HG03025 (cell line): ENCODE measurements at regions not wholly inside any gene's neighbourhood (a gene's known extent, or its start where the extent isn't known, plus 50 kb on each side); places are given as distances from the start of the nearest gene placed in this dataset.

ENCODE experiments used
- ATAC-seq: cut with Tn5 transposase; IDR thresholded peaks from one replicate; pipeline ENCODE4 v1.9.1; 2021; ENCODE audit warnings: mild to moderate bottlenecking, moderate library complexity; ENCODE audit not compliant: unreplicated experiment, low FRiP score

GRCh38 chr7:41475801-41476459 lies 227.0 kb downstream of the INHBA start:
- no peak for ATAC-seq

DNA sequence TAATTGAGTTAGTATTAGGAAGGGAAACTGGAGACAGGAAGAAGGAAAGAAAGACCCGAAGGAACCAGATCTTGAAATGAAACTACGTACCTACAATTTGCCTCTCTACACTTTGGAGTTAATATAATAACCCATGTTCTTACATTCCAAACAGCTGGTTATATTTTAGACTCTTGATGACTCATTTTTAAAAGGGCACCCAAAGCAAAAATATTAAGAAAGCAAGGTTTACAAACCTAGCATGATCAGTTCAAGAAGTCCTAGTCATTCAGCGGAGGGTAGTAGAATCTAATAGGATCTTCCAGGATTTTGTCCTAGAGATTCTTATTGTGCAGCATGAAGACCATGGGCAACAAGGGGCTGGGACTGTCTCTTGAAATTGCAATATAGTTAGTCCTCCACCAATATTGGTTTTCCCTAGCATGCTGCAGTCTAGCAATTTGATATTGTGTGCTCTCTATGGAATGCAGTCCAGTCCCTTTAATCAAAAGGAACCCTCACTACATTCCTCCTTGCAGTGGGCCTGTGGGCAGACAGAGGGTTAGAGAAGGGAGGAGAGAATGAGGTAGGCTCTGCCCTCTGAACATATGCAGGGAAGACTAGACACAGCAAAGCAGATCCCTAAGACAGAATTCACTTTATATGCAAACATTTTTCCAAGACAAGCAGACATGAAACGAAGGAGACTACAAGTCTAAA lies 230.3 kb downstream of the INHBA start:
- ATAC-seq = no peak

- no peak for ATAC-seq
Observed at GRCh38 chr7:41470081-41470480, 232.8 kb downstream of the INHBA start.

- no peak for ATAC-seq
Observed at GRCh38 chr7:41467596-41467995, 235.3 kb downstream of the INHBA start.

- ATAC-seq = no peak
Observed at GRCh38 chr7:41466760-41467384, 236.0 kb downstream of the INHBA start.

- no peak for ATAC-seq
Observed at GRCh38 chr7:41465571-41465970, 237.3 kb downstream of the INHBA start.

DNA sequence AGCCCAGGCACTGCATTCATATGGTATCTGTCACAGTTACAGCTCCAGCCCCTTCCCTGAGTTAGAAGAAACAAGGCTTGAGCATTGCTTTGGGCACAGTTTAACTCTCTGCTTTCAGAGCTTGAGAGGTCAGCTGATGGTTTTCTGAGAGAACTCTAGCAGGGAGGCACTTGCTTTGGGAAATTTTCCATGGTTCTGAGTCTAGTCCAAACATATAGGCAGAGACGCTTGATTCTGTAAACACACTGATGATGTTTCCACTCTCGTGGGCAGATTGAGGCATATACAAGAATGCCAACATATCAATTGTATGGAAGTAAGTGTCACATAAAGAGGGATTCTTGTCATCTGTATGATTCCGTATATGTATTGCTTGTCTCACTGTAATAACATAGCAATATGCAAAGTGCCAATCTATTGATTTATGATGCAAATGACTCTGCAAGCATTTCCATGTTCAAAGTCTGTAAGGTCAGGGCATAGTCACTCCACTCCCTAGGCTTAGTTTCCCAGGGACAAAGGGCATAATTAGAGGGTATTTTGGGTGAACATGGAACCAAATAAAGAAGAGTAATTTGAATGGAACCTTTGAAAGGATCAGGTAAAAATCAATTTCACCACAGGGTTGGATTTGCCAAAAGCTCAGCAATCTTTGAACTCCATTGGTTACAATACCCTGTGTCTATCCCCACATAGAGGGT lies 239.0 kb downstream of the INHBA start:
- no peak for ATAC-seq

DNA sequence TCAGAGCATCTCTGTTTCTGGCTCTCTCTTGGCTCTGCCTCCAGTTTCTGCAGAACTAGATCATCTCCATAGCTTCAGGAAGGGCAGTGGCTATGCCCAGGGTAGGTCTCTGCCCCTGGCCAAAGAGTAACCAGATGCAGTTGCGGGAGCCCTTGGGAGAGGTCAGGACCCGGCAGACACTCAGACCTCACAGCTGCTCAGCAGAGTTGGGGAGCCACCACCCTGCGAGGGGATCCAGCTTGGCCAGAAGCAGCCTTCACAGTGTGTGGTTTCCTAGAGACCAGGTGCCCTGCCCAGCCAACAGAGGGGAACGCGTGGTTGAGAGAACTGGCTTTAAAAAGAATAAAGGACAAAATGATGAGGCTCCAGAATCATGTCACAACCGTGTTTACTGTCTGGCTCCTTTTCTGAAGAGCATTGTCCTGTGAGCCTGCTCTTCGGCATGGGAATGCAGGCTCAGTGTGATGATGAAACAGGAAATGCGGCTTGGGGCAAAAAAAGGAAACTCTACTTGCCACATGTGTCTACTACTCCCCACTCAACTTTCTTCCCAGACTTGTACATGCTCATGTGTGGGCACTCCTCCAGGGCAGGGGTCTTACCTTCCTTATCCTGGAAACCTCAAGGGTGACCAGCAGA lies 243.1 kb downstream of the INHBA start:
- ATAC-seq = no peak

DNA sequence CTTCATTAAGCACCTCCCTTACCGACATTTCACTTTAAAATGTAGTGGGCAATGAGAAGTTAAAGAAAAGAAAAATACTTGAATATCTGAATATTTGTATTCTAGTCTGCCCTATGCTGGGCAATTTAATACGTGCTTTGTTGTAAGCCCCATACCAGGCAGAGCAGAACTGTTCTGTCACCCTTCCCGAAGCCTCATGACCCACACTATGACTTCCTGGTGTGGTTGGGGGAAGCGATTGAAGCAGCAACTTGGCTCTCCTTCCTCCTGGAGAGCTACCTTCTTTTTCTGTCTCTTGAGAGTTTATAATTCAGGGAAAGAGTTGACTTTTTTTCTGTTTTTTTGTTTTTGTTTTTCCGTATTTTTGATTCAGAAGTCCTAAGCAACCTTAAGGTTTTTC lies 243.7 kb downstream of the INHBA start:
- no peak for ATAC-seq

GRCh38 chr7:41457832-41458437 lies 245.0 kb downstream of the INHBA start:
- ATAC-seq = no peak

DNA sequence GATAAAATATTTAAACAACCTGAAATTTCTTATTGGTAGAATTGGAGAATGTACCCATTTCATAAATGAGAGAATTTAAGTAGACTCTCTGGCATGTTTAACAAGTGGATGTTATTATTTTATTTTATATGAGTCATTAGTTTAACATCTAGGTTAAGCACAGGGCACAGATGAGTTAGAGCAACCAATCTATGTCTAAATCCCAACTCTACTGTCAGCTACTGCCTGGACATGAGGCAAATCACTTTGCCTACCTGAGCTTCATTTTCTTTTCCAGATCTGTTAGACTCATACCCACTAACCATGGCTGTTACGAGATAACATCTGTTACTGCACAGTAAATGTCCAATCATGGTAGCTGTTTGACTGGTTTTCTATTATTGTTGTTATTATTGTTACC lies 251.1 kb downstream of the INHBA start:
- ATAC-seq = no peak

DNA sequence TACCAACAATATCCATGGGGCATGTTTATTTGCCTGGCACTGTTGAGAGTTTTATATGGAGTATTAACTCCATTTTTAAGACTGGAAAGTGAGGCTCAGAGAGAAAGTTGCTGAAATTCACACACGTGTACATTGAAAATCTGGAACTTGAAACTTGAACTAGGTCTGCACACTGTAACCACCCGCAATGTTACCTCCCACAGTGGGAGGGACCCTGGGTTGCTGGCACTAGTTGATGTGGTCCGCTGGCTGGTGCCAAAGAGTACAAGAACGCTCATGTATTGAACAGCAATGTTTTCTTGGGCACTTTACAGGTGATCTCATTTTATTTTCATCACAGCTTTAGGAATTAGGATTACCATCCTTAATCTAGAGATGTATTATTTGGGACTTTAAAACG lies 253.2 kb downstream of the INHBA start:
- no peak for ATAC-seq

GRCh38 chr7:41449286-41449685 lies 253.6 kb downstream of the INHBA start:
- no peak for ATAC-seq

- ATAC-seq = no peak
Observed at GRCh38 chr7:41448104-41448503, 254.8 kb downstream of the INHBA start.

DNA sequence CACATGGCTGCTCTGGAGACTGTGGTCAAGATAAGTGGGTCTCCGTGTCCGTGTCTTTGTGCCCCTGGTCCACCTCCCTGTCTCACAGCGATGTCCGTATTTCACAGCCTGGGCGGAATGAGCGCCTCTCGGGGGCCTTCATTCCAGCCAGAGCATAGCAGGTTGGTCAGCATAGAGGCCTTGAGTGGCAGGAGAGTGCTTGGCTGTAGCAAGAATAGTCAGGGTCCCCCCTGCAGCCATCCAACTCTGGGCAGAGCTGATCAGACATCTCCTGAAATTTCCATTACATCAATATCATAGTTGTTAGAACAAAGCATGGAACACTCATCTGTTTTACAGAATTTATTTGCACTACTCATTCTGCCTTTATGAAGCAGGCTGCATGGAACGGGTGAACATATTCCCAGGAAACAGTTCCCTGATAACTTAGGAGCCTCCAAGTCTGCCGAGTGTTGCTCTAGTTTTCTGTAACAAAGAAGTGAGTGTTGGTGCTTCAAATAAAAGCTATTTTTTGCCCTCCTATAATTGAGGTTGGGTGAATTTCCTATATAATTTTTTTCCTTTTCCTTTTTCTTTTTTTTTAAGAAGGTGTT lies 255.3 kb downstream of the INHBA start:
- no peak for ATAC-seq

DNA sequence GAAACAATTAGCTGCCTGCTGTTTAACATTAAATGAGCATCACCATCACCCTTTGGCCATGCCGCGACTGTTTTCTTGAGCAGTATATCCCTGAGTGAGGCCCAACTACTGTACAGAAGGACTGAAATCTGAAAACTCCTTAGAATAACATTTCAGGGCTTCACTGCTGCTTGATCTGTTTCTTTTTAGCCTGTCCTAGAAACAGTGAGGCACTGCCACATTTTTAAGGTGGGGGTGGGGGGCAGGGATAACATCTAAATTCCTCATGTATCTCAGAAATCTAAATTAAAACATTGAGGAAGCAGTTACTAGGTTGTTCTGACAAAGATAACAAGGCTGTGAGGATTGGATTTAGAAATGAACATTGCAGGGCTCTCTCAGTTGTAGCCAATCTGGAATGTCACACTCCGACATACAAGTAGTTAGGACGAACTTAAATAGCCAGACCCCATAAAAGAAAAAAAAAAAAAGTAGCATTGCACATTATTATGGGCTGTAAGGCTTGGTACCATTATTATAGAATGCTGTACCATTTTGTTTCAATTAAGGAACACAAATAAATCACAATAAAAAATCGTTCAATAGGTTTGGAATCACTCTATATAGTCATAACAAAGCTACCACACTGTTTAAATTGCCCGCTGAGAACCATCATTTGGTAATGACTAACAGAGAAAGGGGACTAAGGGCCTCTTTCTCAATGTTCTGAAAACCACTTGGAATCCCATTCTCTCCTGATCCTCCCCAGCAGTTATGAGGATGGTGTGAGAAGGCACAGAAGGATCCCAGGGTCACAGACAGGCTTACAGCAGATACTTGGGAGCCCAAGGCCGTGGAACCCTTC lies 256.1 kb downstream of the INHBA start:
- ATAC-seq = no peak

- no peak for ATAC-seq
Observed at GRCh38 chr7:41445946-41446345, 256.9 kb downstream of the INHBA start.

DNA sequence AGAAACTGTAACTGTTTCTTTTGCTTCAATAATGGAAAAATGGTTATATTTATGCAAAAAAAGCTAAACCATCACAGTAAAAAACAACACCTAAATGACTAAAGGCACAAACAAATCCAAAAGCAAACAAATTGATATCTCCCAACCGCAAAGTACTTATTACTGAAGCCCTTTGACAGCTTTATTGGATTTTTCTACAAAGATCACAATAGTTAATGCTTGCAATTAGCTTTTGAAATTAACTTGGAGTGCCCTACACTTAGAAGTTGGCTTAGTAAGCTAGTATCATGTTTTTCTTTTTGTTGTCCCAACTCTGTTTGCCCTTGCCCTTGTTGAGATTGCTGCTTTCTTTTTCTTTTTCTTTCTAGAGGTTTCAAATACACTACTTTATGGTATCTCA lies 257.5 kb downstream of the INHBA start:
- no peak for ATAC-seq

GRCh38 chr7:41439515-41439879 lies 263.4 kb downstream of the INHBA start:
- ATAC-seq = no peak
